Tibial nerve (tissue), 4 donors: ENCODE measurements at regions not wholly inside any gene's neighbourhood (a gene's known extent, or its start where the extent isn't known, plus 50 kb on each side); places are given as distances from the start of the nearest gene placed in this dataset.

Experiments used
- EP300 ChIP-seq, 2 donors: sonication (generic); formaldehyde crosslinking; IDR thresholded peaks; one replicate each; pipeline ENCODE4 v1.6.1; 2017; ENCODE audit warnings: antibody characterized with exemption in 2 of 2, mild to moderate bottlenecking in 1 of 2
- POLR2A ChIP-seq, 2 donors: fragments of 450-650 bp; IDR thresholded peaks; one replicate each; pipeline ENCODE4 v1.6.1; 2017; ENCODE audit warnings: antibody characterized with exemption in 2 of 2, mild to moderate bottlenecking in 2 of 2, moderate library complexity in 2 of 2
- TF ChIP-seq, protein P1 (sequence below), 5 experiments: fragments of 200-600 bp in 3 of 5; fragments of 450-650 bp in 2 of 5; sonication (generic) in 3 of 5; IDR thresholded peaks; one replicate each; pipeline ENCODE4 v1.5.1; 2016 to 2019; ENCODE audit warnings: antibody characterized with exemption in 5 of 5, mild to moderate bottlenecking in 3 of 5, moderate library complexity in 2 of 5

DNA sequence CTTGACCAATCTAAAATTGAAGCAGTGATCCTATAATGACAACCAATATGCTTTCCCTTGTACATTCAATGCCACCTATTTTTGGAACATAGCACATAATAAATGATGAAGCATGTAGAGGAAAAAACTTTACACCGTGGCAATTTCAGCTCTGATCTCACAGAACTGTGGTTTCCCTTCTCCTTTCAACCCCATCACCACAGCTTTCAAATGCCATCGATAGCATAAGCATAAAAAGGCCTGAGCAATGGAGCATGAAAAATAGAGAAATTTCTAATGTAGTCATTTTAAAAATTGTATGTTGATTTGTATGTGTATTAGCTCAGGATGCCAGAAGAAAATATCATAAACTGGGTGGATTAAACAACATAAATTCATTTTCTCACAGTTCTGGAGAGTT is 406.0 kb upstream of the TMCO5A start:
- TF ChIP-seq POLR2A (IDR thresholded peaks at IDR 0.05), result no peak
- TF ChIP-seq, protein P1, sequence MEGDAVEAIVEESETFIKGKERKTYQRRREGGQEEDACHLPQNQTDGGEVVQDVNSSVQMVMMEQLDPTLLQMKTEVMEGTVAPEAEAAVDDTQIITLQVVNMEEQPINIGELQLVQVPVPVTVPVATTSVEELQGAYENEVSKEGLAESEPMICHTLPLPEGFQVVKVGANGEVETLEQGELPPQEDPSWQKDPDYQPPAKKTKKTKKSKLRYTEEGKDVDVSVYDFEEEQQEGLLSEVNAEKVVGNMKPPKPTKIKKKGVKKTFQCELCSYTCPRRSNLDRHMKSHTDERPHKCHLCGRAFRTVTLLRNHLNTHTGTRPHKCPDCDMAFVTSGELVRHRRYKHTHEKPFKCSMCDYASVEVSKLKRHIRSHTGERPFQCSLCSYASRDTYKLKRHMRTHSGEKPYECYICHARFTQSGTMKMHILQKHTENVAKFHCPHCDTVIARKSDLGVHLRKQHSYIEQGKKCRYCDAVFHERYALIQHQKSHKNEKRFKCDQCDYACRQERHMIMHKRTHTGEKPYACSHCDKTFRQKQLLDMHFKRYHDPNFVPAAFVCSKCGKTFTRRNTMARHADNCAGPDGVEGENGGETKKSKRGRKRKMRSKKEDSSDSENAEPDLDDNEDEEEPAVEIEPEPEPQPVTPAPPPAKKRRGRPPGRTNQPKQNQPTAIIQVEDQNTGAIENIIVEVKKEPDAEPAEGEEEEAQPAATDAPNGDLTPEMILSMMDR (IDR thresholded peaks at IDR 0.05), result no peak
- no peak for TF ChIP-seq EP300 (IDR thresholded peaks at IDR 0.05)
